AML-193 (cell line): ENCODE measurements at regions not wholly inside any gene's neighbourhood (a gene's known extent, or its start where the extent isn't known, plus 50 kb on each side); places are given as distances from the start of the nearest gene placed in this dataset.
"Not testable (repeated sequence)": the region's sequence is repeated elsewhere in the genome, so short reads cannot be mapped to it uniquely, and the experiment has no call there.

Experiments used
- DNase-seq, 2 experiments: peaks; one replicate each; lab custom pipeline; 2025; lab: John Stamatoyannopoulos, UW

GRCh38 chr14:45976001-45976400 lies 675.6 kb downstream of the RPL10L start:
- no peak for DNase-seq

GRCh38 chr14:45972416-45972815 lies 679.2 kb downstream of the RPL10L start:
- no peak for DNase-seq

GRCh38 chr14:45970621-45971020 lies 681.0 kb downstream of the RPL10L start:
- DNase-seq = no peak

- no peak for DNase-seq
These were observed 683.5 kb downstream of the RPL10L start for GRCh38 chr14:45968037-45968436.

- no peak for DNase-seq
These were observed 696.5 kb upstream of the MIS18BP1 start for GRCh38 chr14:45949479-45949878.

GRCh38 chr14:45947830-45948229 lies 694.8 kb upstream of the MIS18BP1 start:
- no peak for DNase-seq

GRCh38 chr14:45946251-45946650 lies 693.2 kb upstream of the MIS18BP1 start:
- DNase-seq = no peak

- DNase-seq = no peak
These were observed 687.3 kb upstream of the MIS18BP1 start for GRCh38 chr14:45940318-45940717.

GRCh38 chr14:45939572-45939971 lies 686.6 kb upstream of the MIS18BP1 start:
- DNase-seq = no peak

- DNase-seq = not testable (repeated sequence)
These were observed 667.0 kb upstream of the MIS18BP1 start for GRCh38 chr14:45919995-45920394.

GRCh38 chr14:45916340-45916953 lies 663.4 kb upstream of the MIS18BP1 start:
- no peak for DNase-seq

- no peak for DNase-seq
These were observed 654.8 kb upstream of the MIS18BP1 start for GRCh38 chr14:45907782-45908181.

GRCh38 chr14:45906257-45906656 lies 653.3 kb upstream of the MIS18BP1 start:
- DNase-seq = no peak

- no peak for DNase-seq
These were observed 652.7 kb upstream of the MIS18BP1 start for GRCh38 chr14:45905672-45906071.

- DNase-seq = no peak
These were observed 651.3 kb upstream of the MIS18BP1 start for GRCh38 chr14:45904314-45904713.

GRCh38 chr14:45902241-45902640 lies 649.2 kb upstream of the MIS18BP1 start:
- no peak for DNase-seq

- no peak for DNase-seq
These were observed 644.4 kb upstream of the MIS18BP1 start for GRCh38 chr14:45897439-45897838.

- DNase-seq = no peak
These were observed 640.1 kb upstream of the MIS18BP1 start for GRCh38 chr14:45893127-45893526.

GRCh38 chr14:45891417-45892080 lies 638.5 kb upstream of the MIS18BP1 start:
- no peak for DNase-seq

- DNase-seq = not testable (repeated sequence)
These were observed 635.8 kb upstream of the MIS18BP1 start for GRCh38 chr14:45888766-45889285.

- DNase-seq = no peak
These were observed 625.0 kb upstream of the MIS18BP1 start for GRCh38 chr14:45877981-45878380.

- no peak for DNase-seq
These were observed 615.9 kb upstream of the MIS18BP1 start for GRCh38 chr14:45868863-45869262.

GRCh38 chr14:45868377-45868776 lies 615.4 kb upstream of the MIS18BP1 start:
- DNase-seq = no peak
